HCT116 (cell line): ENCODE measurements at regions not wholly inside any gene's neighbourhood (a gene's known extent, or its start where the extent isn't known, plus 50 kb on each side); places are given as distances from the start of the nearest gene placed in this dataset.

ENCODE experiments used
- ATAC-seq: fragments of 200-7000 bp; cut with Tn5 transposase; 2 replicates; pipeline ENCODE4 v1.9.1; 2020; ENCODE audit warnings: mild to moderate bottlenecking, moderate library complexity
- BruUV-seq: library from RNA; stranded (reverse); fragments of 400-500 nt; replicated peaks from 2 replicates; lab custom pipeline; 2021; lab: Mats Ljungman, UMichigan
- CTCF ChIA-PET: fragments of 300-600 bp; sonication (Branson Sonifier 250); formaldehyde crosslinking; loops from one replicate; lab custom pipeline; 2021; ENCODE audit warnings: antibody characterized with exemption; lab: Charles Lee
- POLR2A ChIA-PET: fragments of 300-600, 350-600 bp; sonication (Branson Sonifier 250); formaldehyde crosslinking; loops from one replicate; lab custom pipeline; 2021; ENCODE audit warnings: antibody characterized with exemption; lab: Charles Lee
- RAD21 ChIA-PET, 2 experiments: fragments of 300-600 bp; sonication (Branson Sonifier 250); formaldehyde crosslinking; loops; one replicate each; lab custom pipeline; 2023; ENCODE audit warnings: low total read pairs in 2 of 2; ENCODE audit not compliant: uncharacterized antibody in 2 of 2, unreplicated experiment in 2 of 2, low non-redundant PET in 1 of 2; lab: Charles Lee
- DNase-seq: peaks from one replicate; pipeline ENCODE4 v3.0.0-alpha.2; 2010; ENCODE audit warnings: low read depth, low spot score
- H2AFZ ChIP-seq: fragments of 200-600 bp; shearing (Covaris generic), sonication (generic); 2 replicates; pipeline ENCODE4 v1.6.1; 2017; ENCODE audit warnings: low read depth, mixed run types, mixed read lengths, antibody characterized with exemption, low read length; ENCODE audit not compliant: poor library complexity, severe bottlenecking
- H3K27ac ChIP-seq: 2 replicates; pipeline ENCODE4 v1.5.1; 2012; ENCODE audit warnings: low read depth, low read length
- H3K27me3 ChIP-seq: fragments of 200-600 bp; sonication (generic); 2 replicates; pipeline ENCODE4 v1.6.1; 2016; ENCODE audit warnings: mixed run types, low read length, mixed read lengths; ENCODE audit not compliant: insufficient read depth
- H3K36me3 ChIP-seq, 2 experiments: fragments of 200-500 bp in 1 of 2; fragments of 200-600 bp in 1 of 2; sonication (Bioruptor generic) in 1 of 2; sonication (generic) in 1 of 2; 2 replicates each; pipeline versions ENCODE4 v1.5.1 to v1.6.1; 2014 to 2016; ENCODE audit warnings: low read length in 2 of 2, inconsistent platforms in 1 of 2, mixed read lengths in 1 of 2, mixed run types in 1 of 2; ENCODE audit not compliant: insufficient read depth in 2 of 2, control insufficient read depth in 1 of 2
- H3K4me1 ChIP-seq, 2 experiments: fragments of 200-600 bp in 1 of 2; sonication (generic) in 1 of 2; 2 replicates each; pipeline versions ENCODE4 v1.5.1 to v1.6.1; 2012 to 2017; ENCODE audit warnings: low read length in 2 of 2, inconsistent platforms in 1 of 2, mild to moderate bottlenecking in 1 of 2, mixed read lengths in 1 of 2, mixed run types in 1 of 2, moderate library complexity in 1 of 2; ENCODE audit not compliant: insufficient read depth in 2 of 2, control insufficient read depth in 1 of 2
- H3K4me2 ChIP-seq: fragments of 200-600 bp; sonication (generic); 2 replicates; pipeline ENCODE4 v1.6.1; 2017; ENCODE audit warnings: mixed run types, low read length, mixed read lengths
- H3K4me3 ChIP-seq, 2 experiments: fragments of 200-600 bp in 1 of 2; sonication (generic) in 1 of 2; replicated peaks in 1 of 2; 2 replicates each; pipeline ENCODE4 v1.5.1; 2011 to 2016; ENCODE audit warnings: low read length in 2 of 2, control low read depth in 1 of 2, low read depth in 1 of 2, mild to moderate bottlenecking in 1 of 2, mixed read lengths in 1 of 2, mixed run types in 1 of 2
- H3K79me2 ChIP-seq: fragments of 200-600 bp; sonication (generic); 2 replicates; pipeline ENCODE4 v1.6.1; 2017; ENCODE audit warnings: mild to moderate bottlenecking, mixed run types, low read length, moderate library complexity, mixed read lengths; ENCODE audit not compliant: insufficient read depth
- H3K9ac ChIP-seq: fragments of 200-600 bp; sonication (generic); 2 replicates; pipeline ENCODE4 v1.6.1; 2016; ENCODE audit warnings: low read length, mixed read lengths
- H3K9me2 ChIP-seq: fragments of 200-600 bp; sonication (generic), shearing (Covaris generic); 2 replicates; pipeline ENCODE4 v1.6.1; 2017; ENCODE audit warnings: mixed run types, mild to moderate bottlenecking, moderate library complexity; ENCODE audit not compliant: insufficient read depth
- H3K9me3 ChIP-seq, 2 experiments: fragments of 200-500 bp in 1 of 2; fragments of 200-600 bp in 1 of 2; sonication (Bioruptor generic) in 1 of 2; sonication (generic) in 1 of 2; 2 replicates each; pipeline ENCODE4 v1.6.1; 2014 to 2017; ENCODE audit warnings: low read length in 2 of 2, mixed read lengths in 2 of 2, inconsistent platforms in 1 of 2, low read depth in 1 of 2, mild to moderate bottlenecking in 1 of 2, mixed run types in 1 of 2, moderate library complexity in 1 of 2; ENCODE audit not compliant: control insufficient read depth in 1 of 2, insufficient read depth in 1 of 2
- H4K20me1 ChIP-seq: fragments of 200-600 bp; sonication (generic), shearing (Covaris generic); 2 replicates; pipeline ENCODE4 v1.6.1; 2017; ENCODE audit warnings: mixed run types, mild to moderate bottlenecking, moderate library complexity; ENCODE audit not compliant: insufficient read depth
- CBX3 ChIP-seq: IDR thresholded peaks from 2 replicates; pipeline ENCODE4 v1.6.1; 2012; ENCODE audit warnings: low read depth
- CTCF ChIP-seq, 3 experiments: fragments of 200-600 bp in 1 of 3; sonication (generic) in 1 of 3; IDR thresholded peaks in 2 of 3; conservative IDR thresholded peaks in 1 of 3; 2 replicates each; pipeline ENCODE4 v1.5.1; 2012 to 2017; ENCODE audit warnings: low read depth in 2 of 3, low read length in 2 of 3, antibody characterized with exemption in 1 of 3, borderline replicate concordance in 1 of 3, control low read depth in 1 of 3, mild to moderate bottlenecking in 1 of 3, mixed read lengths in 1 of 3, mixed run types in 1 of 3, moderate library complexity in 1 of 3; ENCODE audit not compliant: insufficient read depth in 1 of 3
- EGR1 ChIP-seq: IDR thresholded peaks from 2 replicates; pipeline ENCODE4 v1.6.1; 2012; ENCODE audit warnings: low read depth
- ELF1 ChIP-seq: IDR thresholded peaks from 2 replicates; pipeline ENCODE4 v1.6.1; 2012; ENCODE audit warnings: low read depth, borderline replicate concordance
- EZH2phosphoT487 ChIP-seq: fragments of 200-600 bp; IDR thresholded peaks from 2 replicates; pipeline ENCODE4 v1.6.1; 2018; ENCODE audit warnings: antibody characterized with exemption, borderline replicate concordance
- FOSL1 ChIP-seq: IDR thresholded peaks from 2 replicates; pipeline ENCODE4 v1.6.1; 2012; ENCODE audit warnings: low read depth
- JUND ChIP-seq: IDR thresholded peaks from 2 replicates; pipeline ENCODE4 v1.6.1; 2012
- POLR2A ChIP-seq: IDR thresholded peaks from 2 replicates; pipeline ENCODE4 v1.7.0; 2011; ENCODE audit warnings: borderline replicate concordance; ENCODE audit not compliant: insufficient read depth, insufficient read length; ENCODE audit errors: extremely low read depth
- POLR2AphosphoS5 ChIP-seq: IDR thresholded peaks from 2 replicates; pipeline ENCODE4 v1.6.1; 2011; ENCODE audit warnings: mild to moderate bottlenecking, low read depth, low read length, moderate library complexity
- SP1 ChIP-seq: IDR thresholded peaks from 2 replicates; pipeline ENCODE4 v1.6.1; 2012; ENCODE audit warnings: low read depth
- SRF ChIP-seq: IDR thresholded peaks from 2 replicates; pipeline ENCODE4 v1.6.1; 2012; ENCODE audit warnings: low read depth
- ZNF274 ChIP-seq: fragments of 200-500 bp; sonication (Bioruptor generic); IDR thresholded peaks from 2 replicates; pipeline ENCODE4 v1.6.1; 2014; ENCODE audit warnings: mild to moderate bottlenecking, low read depth, low read length, inconsistent platforms
- intact Hi-C: fragments of 100-400 bp; cut with micrococcal nuclease; formaldehyde crosslinking; loops from 2 replicates; pipeline ENCODE4 v1.10.0; 2022
- TF ChIP-seq, protein P1 (sequence below): IDR thresholded peaks from 2 replicates; pipeline ENCODE4 v1.6.1; 2011; ENCODE audit warnings: mild to moderate bottlenecking, low read length, moderate library complexity; ENCODE audit not compliant: insufficient replicate concordance; ENCODE audit errors: extremely low read depth
- TF ChIP-seq, protein P2 (sequence below): IDR thresholded peaks from 2 replicates; pipeline ENCODE4 v1.6.1; 2012

DNA sequence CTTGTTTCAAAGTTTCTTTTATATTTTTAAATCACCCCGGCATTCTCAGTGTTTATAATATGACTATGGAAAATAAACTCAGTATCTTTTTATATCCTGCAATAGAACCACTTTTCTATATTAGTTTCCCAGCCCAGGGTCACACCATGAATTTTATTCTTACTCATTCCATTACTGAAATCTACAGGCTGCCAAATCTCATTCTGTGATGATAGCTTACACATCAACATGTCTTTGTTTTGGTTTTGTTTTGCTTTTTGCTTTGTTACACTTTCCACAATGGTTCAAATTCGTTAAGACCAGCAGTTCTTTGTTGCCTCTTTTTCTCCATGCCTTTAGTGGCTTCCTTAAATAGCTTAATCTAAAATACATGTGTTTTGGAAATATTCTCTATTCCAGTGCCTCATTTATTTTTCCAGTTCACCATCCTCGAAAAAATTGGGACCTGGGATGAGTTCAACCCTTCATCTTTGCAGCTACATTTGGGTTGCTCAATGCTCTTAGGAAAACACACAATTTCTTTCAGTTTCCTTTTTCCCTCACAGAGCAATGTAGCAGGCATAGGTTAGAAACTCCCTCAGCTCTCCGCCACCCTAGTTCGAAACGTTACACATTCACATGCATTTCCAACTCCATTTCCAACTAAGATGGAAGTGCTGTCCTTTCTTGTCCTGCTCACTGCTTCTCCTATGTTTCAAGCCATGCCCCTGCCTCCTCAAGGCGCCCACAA is 1146.3 kb downstream of the MAT2B start:
- CTCF ChIA-PET = no interaction called here
- no peaks in the 10 kb centered on the region for H3K79me2 ChIP-seq
- H3K9me3 ChIP-seq = peaks cover 4 to 12% of the 10 kb centered on the region in 2 experiments; a peak in 2 of 4 replicates
- H3K4me2 ChIP-seq = no peak overlapping the region
- intact Hi-C loops = no loop called here
- POLR2A ChIA-PET = no interaction called here
- TF ChIP-seq ELF1 (no peak), SP1 (no peak), FOSL1 (no peak), CBX3 (no peak), ZNF274 (no peak), EZH2phosphoT487 (no peak), SRF (no peak), JUND (no peak), POLR2AphosphoS5 (no peak), EGR1 (no peak), POLR2A (no peak), CTCF (IDR thresholded peaks at IDR 0.05 in 2 of 3, conservative IDR thresholded peaks at IDR 0.05 in 1 of 3; ENCODE audit: borderline replicate concordance in 1 of 3, insufficient read depth in 1 of 3, low read depth in 2 of 3, low read length in 2 of 3) (no peak)
- TF ChIP-seq, protein P1, sequence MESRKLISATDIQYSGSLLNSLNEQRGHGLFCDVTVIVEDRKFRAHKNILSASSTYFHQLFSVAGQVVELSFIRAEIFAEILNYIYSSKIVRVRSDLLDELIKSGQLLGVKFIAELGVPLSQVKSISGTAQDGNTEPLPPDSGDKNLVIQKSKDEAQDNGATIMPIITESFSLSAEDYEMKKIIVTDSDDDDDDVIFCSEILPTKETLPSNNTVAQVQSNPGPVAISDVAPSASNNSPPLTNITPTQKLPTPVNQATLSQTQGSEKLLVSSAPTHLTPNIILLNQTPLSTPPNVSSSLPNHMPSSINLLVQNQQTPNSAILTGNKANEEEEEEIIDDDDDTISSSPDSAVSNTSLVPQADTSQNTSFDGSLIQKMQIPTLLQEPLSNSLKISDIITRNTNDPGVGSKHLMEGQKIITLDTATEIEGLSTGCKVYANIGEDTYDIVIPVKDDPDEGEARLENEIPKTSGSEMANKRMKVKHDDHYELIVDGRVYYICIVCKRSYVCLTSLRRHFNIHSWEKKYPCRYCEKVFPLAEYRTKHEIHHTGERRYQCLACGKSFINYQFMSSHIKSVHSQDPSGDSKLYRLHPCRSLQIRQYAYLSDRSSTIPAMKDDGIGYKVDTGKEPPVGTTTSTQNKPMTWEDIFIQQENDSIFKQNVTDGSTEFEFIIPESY = no peak
- TF ChIP-seq, protein P2, sequence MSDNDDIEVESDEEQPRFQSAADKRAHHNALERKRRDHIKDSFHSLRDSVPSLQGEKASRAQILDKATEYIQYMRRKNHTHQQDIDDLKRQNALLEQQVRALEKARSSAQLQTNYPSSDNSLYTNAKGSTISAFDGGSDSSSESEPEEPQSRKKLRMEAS = no peak
- no peak overlapping the region for H3K4me3 ChIP-seq
- H3K9ac ChIP-seq = no peak overlapping the region
- no peaks in the 10 kb centered on the region for H3K9me2 ChIP-seq
- H3K36me3 ChIP-seq = no peaks in the 10 kb centered on the region
- ATAC-seq (no peak), DNase-seq (no peak)
- BruUV-seq = no TSS peak
- H3K27me3 ChIP-seq = no peaks in the 10 kb centered on the region
- no peak overlapping the region for H3K27ac ChIP-seq
- no peaks in the 10 kb centered on the region for H4K20me1 ChIP-seq
- RAD21 ChIA-PET = no interaction called here
- H3K4me1 ChIP-seq = no peaks in the 10 kb centered on the region
- H2AFZ ChIP-seq = no peak overlapping the region
